HCT116 (cell line): ENCODE measurements at regions not wholly inside any gene's neighbourhood (a gene's known extent, or its start where the extent isn't known, plus 50 kb on each side); places are given as distances from the start of the nearest gene placed in this dataset.

Experiments
- ATAC-seq: fragments of 200-7000 bp; cut with Tn5 transposase; 2 replicates; pipeline ENCODE4 v1.9.1; 2020; ENCODE audit warnings: mild to moderate bottlenecking, moderate library complexity
- BruUV-seq: library from RNA; stranded (reverse); fragments of 400-500 nt; replicated peaks from 2 replicates; lab custom pipeline; 2021; lab: Mats Ljungman, UMichigan
- CTCF ChIA-PET: fragments of 300-600 bp; sonication (Branson Sonifier 250); formaldehyde crosslinking; loops from one replicate; lab custom pipeline; 2021; ENCODE audit warnings: antibody characterized with exemption; lab: Charles Lee
- POLR2A ChIA-PET: fragments of 300-600, 350-600 bp; sonication (Branson Sonifier 250); formaldehyde crosslinking; loops from one replicate; lab custom pipeline; 2021; ENCODE audit warnings: antibody characterized with exemption; lab: Charles Lee
- RAD21 ChIA-PET, 2 experiments: fragments of 300-600 bp; sonication (Branson Sonifier 250); formaldehyde crosslinking; loops; one replicate each; lab custom pipeline; 2023; ENCODE audit warnings: low total read pairs in 2 of 2; ENCODE audit not compliant: uncharacterized antibody in 2 of 2, unreplicated experiment in 2 of 2, low non-redundant PET in 1 of 2; lab: Charles Lee
- DNase-seq: peaks from one replicate; pipeline ENCODE4 v3.0.0-alpha.2; 2010; ENCODE audit warnings: low read depth, low spot score
- H2AFZ ChIP-seq: fragments of 200-600 bp; shearing (Covaris generic), sonication (generic); 2 replicates; pipeline ENCODE4 v1.6.1; 2017; ENCODE audit warnings: low read depth, mixed run types, mixed read lengths, antibody characterized with exemption, low read length; ENCODE audit not compliant: poor library complexity, severe bottlenecking
- H3K27ac ChIP-seq: 2 replicates; pipeline ENCODE4 v1.5.1; 2012; ENCODE audit warnings: low read depth, low read length
- H3K27me3 ChIP-seq: fragments of 200-600 bp; sonication (generic); 2 replicates; pipeline ENCODE4 v1.6.1; 2016; ENCODE audit warnings: mixed run types, low read length, mixed read lengths; ENCODE audit not compliant: insufficient read depth
- H3K36me3 ChIP-seq, 2 experiments: fragments of 200-500 bp in 1 of 2; fragments of 200-600 bp in 1 of 2; sonication (Bioruptor generic) in 1 of 2; sonication (generic) in 1 of 2; 2 replicates each; pipeline versions ENCODE4 v1.5.1 to v1.6.1; 2014 to 2016; ENCODE audit warnings: low read length in 2 of 2, inconsistent platforms in 1 of 2, mixed read lengths in 1 of 2, mixed run types in 1 of 2; ENCODE audit not compliant: insufficient read depth in 2 of 2, control insufficient read depth in 1 of 2
- H3K4me1 ChIP-seq, 2 experiments: fragments of 200-600 bp in 1 of 2; sonication (generic) in 1 of 2; 2 replicates each; pipeline versions ENCODE4 v1.5.1 to v1.6.1; 2012 to 2017; ENCODE audit warnings: low read length in 2 of 2, inconsistent platforms in 1 of 2, mild to moderate bottlenecking in 1 of 2, mixed read lengths in 1 of 2, mixed run types in 1 of 2, moderate library complexity in 1 of 2; ENCODE audit not compliant: insufficient read depth in 2 of 2, control insufficient read depth in 1 of 2
- H3K4me2 ChIP-seq: fragments of 200-600 bp; sonication (generic); 2 replicates; pipeline ENCODE4 v1.6.1; 2017; ENCODE audit warnings: mixed run types, low read length, mixed read lengths
- H3K4me3 ChIP-seq, 2 experiments: fragments of 200-600 bp in 1 of 2; sonication (generic) in 1 of 2; replicated peaks in 1 of 2; 2 replicates each; pipeline ENCODE4 v1.5.1; 2011 to 2016; ENCODE audit warnings: low read length in 2 of 2, control low read depth in 1 of 2, low read depth in 1 of 2, mild to moderate bottlenecking in 1 of 2, mixed read lengths in 1 of 2, mixed run types in 1 of 2
- H3K79me2 ChIP-seq: fragments of 200-600 bp; sonication (generic); 2 replicates; pipeline ENCODE4 v1.6.1; 2017; ENCODE audit warnings: mild to moderate bottlenecking, mixed run types, low read length, moderate library complexity, mixed read lengths; ENCODE audit not compliant: insufficient read depth
- H3K9ac ChIP-seq: fragments of 200-600 bp; sonication (generic); 2 replicates; pipeline ENCODE4 v1.6.1; 2016; ENCODE audit warnings: low read length, mixed read lengths
- H3K9me2 ChIP-seq: fragments of 200-600 bp; sonication (generic), shearing (Covaris generic); 2 replicates; pipeline ENCODE4 v1.6.1; 2017; ENCODE audit warnings: mixed run types, mild to moderate bottlenecking, moderate library complexity; ENCODE audit not compliant: insufficient read depth
- H3K9me3 ChIP-seq, 2 experiments: fragments of 200-500 bp in 1 of 2; fragments of 200-600 bp in 1 of 2; sonication (Bioruptor generic) in 1 of 2; sonication (generic) in 1 of 2; 2 replicates each; pipeline ENCODE4 v1.6.1; 2014 to 2017; ENCODE audit warnings: low read length in 2 of 2, mixed read lengths in 2 of 2, inconsistent platforms in 1 of 2, low read depth in 1 of 2, mild to moderate bottlenecking in 1 of 2, mixed run types in 1 of 2, moderate library complexity in 1 of 2; ENCODE audit not compliant: control insufficient read depth in 1 of 2, insufficient read depth in 1 of 2
- H4K20me1 ChIP-seq: fragments of 200-600 bp; sonication (generic), shearing (Covaris generic); 2 replicates; pipeline ENCODE4 v1.6.1; 2017; ENCODE audit warnings: mixed run types, mild to moderate bottlenecking, moderate library complexity; ENCODE audit not compliant: insufficient read depth
- CBX3 ChIP-seq: IDR thresholded peaks from 2 replicates; pipeline ENCODE4 v1.6.1; 2012; ENCODE audit warnings: low read depth
- CEBPB ChIP-seq: IDR thresholded peaks from 2 replicates; pipeline ENCODE4 v1.6.1; 2012; ENCODE audit warnings: low read depth
- ELF1 ChIP-seq: IDR thresholded peaks from 2 replicates; pipeline ENCODE4 v1.6.1; 2012; ENCODE audit warnings: low read depth, borderline replicate concordance
- EZH2 ChIP-seq: fragments of 200-600 bp; sonication (generic); IDR thresholded peaks from 2 replicates; pipeline ENCODE4 v1.6.1; 2017; ENCODE audit warnings: antibody characterized with exemption, mixed run types
- FOSL1 ChIP-seq: IDR thresholded peaks from 2 replicates; pipeline ENCODE4 v1.6.1; 2012; ENCODE audit warnings: low read depth
- JUND ChIP-seq: IDR thresholded peaks from 2 replicates; pipeline ENCODE4 v1.6.1; 2012
- POLR2AphosphoS5 ChIP-seq: IDR thresholded peaks from 2 replicates; pipeline ENCODE4 v1.6.1; 2011; ENCODE audit warnings: mild to moderate bottlenecking, low read depth, low read length, moderate library complexity
- RAD21 ChIP-seq: IDR thresholded peaks from 2 replicates; pipeline ENCODE4 v1.6.1; 2012; ENCODE audit warnings: low read depth, mild to moderate bottlenecking
- SIN3A ChIP-seq: IDR thresholded peaks from 2 replicates; pipeline ENCODE4 v1.6.1; 2012; ENCODE audit warnings: low read depth
- SP1 ChIP-seq: IDR thresholded peaks from 2 replicates; pipeline ENCODE4 v1.6.1; 2012; ENCODE audit warnings: low read depth
- SRF ChIP-seq: IDR thresholded peaks from 2 replicates; pipeline ENCODE4 v1.6.1; 2012; ENCODE audit warnings: low read depth
- TCF7L2 ChIP-seq: IDR thresholded peaks from 2 replicates; pipeline ENCODE4 v1.7.0; 2011; ENCODE audit warnings: borderline replicate concordance, inconsistent platforms; ENCODE audit not compliant: insufficient read depth, insufficient read length; ENCODE audit errors: extremely low read depth
- YY1 ChIP-seq: IDR thresholded peaks from 2 replicates; pipeline ENCODE4 v1.6.1; 2011; ENCODE audit warnings: low read length, low read depth, moderate library complexity, mild to moderate bottlenecking; ENCODE audit not compliant: insufficient replicate concordance; ENCODE audit errors: extremely low read depth
- ZFX ChIP-seq: fragments of 450-650 bp; IDR thresholded peaks from 2 replicates; pipeline ENCODE4 v1.6.1; 2017
- intact Hi-C: fragments of 100-400 bp; cut with micrococcal nuclease; formaldehyde crosslinking; loops from 2 replicates; pipeline ENCODE4 v1.10.0; 2022
- TF ChIP-seq, protein P1 (sequence below): IDR thresholded peaks from 2 replicates; pipeline ENCODE4 v1.6.1; 2012
- TF ChIP-seq, protein P2 (sequence below): IDR thresholded peaks from 2 replicates; pipeline ENCODE4 v1.6.1; 2012; ENCODE audit warnings: low read depth
- TF ChIP-seq, protein P3 (sequence below): IDR thresholded peaks from 2 replicates; pipeline ENCODE4 v1.6.1; 2012

DNA sequence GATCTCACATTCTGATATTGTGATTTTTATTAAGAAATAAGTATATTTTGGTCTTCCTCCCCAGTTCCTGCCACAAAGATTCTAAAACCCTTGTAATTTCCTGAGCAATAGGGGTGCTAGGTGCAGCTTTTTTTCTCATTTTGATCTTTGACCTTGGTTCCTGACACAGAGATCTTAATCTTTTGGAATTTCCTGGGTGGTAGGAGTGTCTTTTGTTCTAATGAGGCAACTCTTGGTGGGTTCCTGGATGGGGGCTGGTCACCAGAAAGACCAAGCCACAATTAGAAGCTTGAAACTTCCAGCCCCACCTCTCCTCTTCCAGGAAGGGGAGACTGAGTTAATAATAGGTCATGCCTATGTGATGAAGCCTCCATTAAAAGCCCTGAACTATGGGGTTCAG lies 334.6 kb downstream of the FOXO1 start:
- intact Hi-C loops = no loop called here
- no peaks in the 10 kb centered on the region for H3K9me2 ChIP-seq
- ChIA-PET RAD21 (no interaction called here), CTCF (no interaction called here), POLR2A (no interaction called here)
- peaks cover 0 to 16% of the 10 kb centered on the region in 2 experiments; a peak in 2 of 4 replicates for H3K4me1 ChIP-seq
- H3K36me3 ChIP-seq = no peaks in the 10 kb centered on the region
- no peak overlapping the region for H2AFZ ChIP-seq
- BruUV-seq = no TSS peak
- no peaks in the 10 kb centered on the region for H3K27me3 ChIP-seq
- H3K9me3 ChIP-seq = no peaks in the 10 kb centered on the region
- H3K4me3 ChIP-seq = no peak overlapping the region
- H3K79me2 ChIP-seq = no peaks in the 10 kb centered on the region
- H4K20me1 ChIP-seq = no peaks in the 10 kb centered on the region
- ATAC-seq (no peak), DNase-seq (no peak)
- no peak overlapping the region for H3K27ac ChIP-seq
- no peak overlapping the region for H3K9ac ChIP-seq
- H3K4me2 ChIP-seq = no peak overlapping the region
- TF ChIP-seq RAD21 = no peak
- no peak for TF ChIP-seq CBX3
- TF ChIP-seq SIN3A = no peak
- no peak for TF ChIP-seq POLR2AphosphoS5
- no peak for TF ChIP-seq YY1
- TF ChIP-seq, all 23 proteins: peak for 0

DNA sequence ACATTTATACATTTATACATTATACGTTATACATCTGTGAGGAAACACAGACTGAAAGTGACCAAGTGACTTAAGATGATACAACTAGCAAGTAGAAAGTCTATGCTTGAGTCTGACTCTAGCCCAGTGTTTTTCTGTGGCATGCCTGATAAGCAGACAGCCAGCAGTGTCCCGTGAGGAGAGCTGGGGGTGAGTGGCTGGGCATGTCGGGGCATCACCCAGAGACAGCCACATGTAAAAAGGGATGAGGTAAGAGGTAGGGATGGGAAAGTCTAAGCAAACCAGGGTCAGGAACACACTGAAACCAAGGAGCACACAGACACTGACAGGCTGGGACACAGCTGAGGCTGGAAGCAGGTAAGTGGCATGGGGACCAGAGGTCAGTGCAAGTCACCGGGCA lies 333.2 kb downstream of the FOXO1 start:
- Histone ChIP-seq H3K9ac (no peak overlapping the region), H3K9me2 (no peaks in the 10 kb centered on the region), H4K20me1 (no peaks in the 10 kb centered on the region), H3K79me2 (no peaks in the 10 kb centered on the region), H3K27me3 (no peaks in the 10 kb centered on the region), H3K4me1 (peaks cover 0 to 16% of the 10 kb centered on the region in 2 experiments; a peak in 2 of 4 replicates), H2AFZ (no peak overlapping the region), H3K9me3 (no peaks in the 10 kb centered on the region), H3K4me2 (no peak overlapping the region), H3K4me3 (no peak overlapping the region), H3K27ac (no peak overlapping the region), H3K36me3 (no peaks in the 10 kb centered on the region)
- RAD21 ChIA-PET = no interaction called here
- BruUV-seq = no TSS peak
- ATAC-seq = no peak
- POLR2A ChIA-PET = no interaction called here
- intact Hi-C loops = no loop called here
- CTCF ChIA-PET = no interaction called here
- no peak for DNase-seq
- TF ChIP-seq CEBPB (no peak), JUND (no peak), ELF1 (no peak), CBX3 (no peak), ZFX (no peak), EZH2 (no peak), SP1 (no peak), SRF (no peak), FOSL1 (no peak), TCF7L2 (no peak), RAD21 (no peak)
- TF ChIP-seq, protein P1, sequence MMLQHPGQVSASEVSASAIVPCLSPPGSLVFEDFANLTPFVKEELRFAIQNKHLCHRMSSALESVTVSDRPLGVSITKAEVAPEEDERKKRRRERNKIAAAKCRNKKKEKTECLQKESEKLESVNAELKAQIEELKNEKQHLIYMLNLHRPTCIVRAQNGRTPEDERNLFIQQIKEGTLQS = no peak
- TF ChIP-seq, protein P2, sequence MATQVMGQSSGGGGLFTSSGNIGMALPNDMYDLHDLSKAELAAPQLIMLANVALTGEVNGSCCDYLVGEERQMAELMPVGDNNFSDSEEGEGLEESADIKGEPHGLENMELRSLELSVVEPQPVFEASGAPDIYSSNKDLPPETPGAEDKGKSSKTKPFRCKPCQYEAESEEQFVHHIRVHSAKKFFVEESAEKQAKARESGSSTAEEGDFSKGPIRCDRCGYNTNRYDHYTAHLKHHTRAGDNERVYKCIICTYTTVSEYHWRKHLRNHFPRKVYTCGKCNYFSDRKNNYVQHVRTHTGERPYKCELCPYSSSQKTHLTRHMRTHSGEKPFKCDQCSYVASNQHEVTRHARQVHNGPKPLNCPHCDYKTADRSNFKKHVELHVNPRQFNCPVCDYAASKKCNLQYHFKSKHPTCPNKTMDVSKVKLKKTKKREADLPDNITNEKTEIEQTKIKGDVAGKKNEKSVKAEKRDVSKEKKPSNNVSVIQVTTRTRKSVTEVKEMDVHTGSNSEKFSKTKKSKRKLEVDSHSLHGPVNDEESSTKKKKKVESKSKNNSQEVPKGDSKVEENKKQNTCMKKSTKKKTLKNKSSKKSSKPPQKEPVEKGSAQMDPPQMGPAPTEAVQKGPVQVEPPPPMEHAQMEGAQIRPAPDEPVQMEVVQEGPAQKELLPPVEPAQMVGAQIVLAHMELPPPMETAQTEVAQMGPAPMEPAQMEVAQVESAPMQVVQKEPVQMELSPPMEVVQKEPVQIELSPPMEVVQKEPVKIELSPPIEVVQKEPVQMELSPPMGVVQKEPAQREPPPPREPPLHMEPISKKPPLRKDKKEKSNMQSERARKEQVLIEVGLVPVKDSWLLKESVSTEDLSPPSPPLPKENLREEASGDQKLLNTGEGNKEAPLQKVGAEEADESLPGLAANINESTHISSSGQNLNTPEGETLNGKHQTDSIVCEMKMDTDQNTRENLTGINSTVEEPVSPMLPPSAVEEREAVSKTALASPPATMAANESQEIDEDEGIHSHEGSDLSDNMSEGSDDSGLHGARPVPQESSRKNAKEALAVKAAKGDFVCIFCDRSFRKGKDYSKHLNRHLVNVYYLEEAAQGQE = no peak
- TF ChIP-seq, protein P3, sequence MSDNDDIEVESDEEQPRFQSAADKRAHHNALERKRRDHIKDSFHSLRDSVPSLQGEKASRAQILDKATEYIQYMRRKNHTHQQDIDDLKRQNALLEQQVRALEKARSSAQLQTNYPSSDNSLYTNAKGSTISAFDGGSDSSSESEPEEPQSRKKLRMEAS = no peak
